VCaP (cell line): ENCODE measurements at regions not wholly inside any gene's neighbourhood (a gene's known extent, or its start where the extent isn't known, plus 50 kb on each side); places are given as distances from the start of the nearest gene placed in this dataset.
"Not testable (repeated sequence)": the region's sequence is repeated elsewhere in the genome, so short reads cannot be mapped to it uniquely, and the experiment has no call there.

Experiments
- H3K27ac ChIP-seq: fragments of 450-650 bp; 2 replicates; pipeline ENCODE4 v1.5.1; 2017
- TF ChIP-seq, protein P1 (sequence below): fragments of 450-650 bp; conservative IDR thresholded peaks from 2 replicates; pipeline ENCODE4 v1.5.1; 2017; ENCODE audit warnings: mild to moderate bottlenecking, moderate library complexity

DNA sequence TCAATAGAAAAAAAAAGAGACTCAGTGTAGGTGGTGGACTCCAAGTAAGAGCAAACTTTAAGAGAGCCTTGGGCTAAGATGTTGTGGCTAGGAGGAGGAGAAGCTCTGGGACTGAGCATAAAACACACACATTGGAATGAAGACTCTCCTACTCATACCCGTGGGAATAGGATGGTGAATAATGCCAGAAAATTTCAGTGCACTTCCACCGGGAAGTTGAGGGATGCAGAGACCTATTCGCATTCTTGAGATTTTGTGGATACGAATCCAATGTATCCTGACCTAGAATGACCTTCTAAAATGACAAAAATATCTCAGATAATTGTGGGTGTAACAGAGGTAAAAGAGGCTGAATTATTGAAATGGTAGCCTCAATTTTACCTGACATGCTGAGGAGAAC, 388.7 kb upstream of the SGO1 start:
- H3K27ac ChIP-seq = no peak overlapping the region
- TF ChIP-seq, protein P1, sequence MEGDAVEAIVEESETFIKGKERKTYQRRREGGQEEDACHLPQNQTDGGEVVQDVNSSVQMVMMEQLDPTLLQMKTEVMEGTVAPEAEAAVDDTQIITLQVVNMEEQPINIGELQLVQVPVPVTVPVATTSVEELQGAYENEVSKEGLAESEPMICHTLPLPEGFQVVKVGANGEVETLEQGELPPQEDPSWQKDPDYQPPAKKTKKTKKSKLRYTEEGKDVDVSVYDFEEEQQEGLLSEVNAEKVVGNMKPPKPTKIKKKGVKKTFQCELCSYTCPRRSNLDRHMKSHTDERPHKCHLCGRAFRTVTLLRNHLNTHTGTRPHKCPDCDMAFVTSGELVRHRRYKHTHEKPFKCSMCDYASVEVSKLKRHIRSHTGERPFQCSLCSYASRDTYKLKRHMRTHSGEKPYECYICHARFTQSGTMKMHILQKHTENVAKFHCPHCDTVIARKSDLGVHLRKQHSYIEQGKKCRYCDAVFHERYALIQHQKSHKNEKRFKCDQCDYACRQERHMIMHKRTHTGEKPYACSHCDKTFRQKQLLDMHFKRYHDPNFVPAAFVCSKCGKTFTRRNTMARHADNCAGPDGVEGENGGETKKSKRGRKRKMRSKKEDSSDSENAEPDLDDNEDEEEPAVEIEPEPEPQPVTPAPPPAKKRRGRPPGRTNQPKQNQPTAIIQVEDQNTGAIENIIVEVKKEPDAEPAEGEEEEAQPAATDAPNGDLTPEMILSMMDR = no peak

DNA sequence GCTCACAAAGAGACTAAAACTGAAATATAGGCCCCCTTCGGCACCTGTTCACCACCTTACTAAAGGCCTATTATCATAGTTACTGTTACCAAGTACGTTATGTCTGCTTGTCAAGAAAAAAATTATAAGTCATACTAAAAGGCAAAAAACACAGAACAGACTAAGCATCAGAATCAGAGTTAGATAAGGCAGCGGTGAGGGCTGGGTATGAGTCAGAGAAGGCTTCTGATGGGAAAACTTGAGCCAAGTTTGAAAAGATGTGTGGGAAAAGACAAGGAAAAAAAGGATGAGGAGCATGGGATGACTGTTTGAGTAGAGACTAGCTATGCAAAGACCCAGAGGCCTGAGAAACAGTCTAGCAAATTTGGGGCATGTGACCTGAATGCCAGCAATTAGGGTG, 387.2 kb upstream of the SGO1 start:
- TF ChIP-seq, protein P1 = no peak
- H3K27ac ChIP-seq = no peak overlapping the region

DNA sequence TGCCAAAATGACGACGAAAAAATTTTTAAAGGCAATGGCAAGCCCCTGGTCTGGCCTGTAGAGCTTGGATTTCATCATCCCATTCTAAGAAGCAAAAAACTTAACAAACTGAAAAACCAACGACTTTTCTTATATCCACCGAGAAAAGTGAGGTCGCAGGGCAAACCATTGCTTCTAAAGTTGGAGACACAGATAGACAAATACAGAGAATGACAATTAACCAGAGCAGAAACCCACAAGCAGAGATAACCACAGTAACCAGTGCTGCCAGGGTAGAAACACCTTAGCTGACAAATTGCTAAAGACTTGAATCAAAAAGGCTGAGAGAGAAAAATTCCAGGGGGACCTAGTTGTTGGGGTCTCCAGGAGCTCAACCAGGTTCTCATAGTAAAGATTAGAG, 386.5 kb upstream of the SGO1 start:
- TF ChIP-seq, protein P1 = no peak
- H3K27ac ChIP-seq = no peak overlapping the region

DNA sequence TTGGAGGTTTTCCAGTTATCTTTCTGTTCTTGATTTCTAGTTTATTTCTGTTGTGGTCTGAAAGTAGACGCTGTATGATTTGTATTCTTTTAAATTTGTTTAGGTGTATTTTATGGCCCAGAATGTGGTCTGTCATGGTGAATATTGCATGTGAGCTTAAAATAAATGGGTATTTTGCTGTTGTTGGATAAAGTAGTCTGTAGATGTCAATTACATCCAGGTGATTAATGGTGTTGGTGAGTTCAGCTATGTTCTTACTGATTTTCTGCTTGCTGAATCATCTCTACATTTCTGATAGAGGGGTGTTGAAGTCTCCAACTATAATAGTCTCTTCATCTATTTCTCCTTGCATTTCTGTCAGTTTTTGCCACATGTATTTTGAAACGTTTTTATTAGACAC, 383.3 kb upstream of the SGO1 start:
- H3K27ac ChIP-seq = no peak overlapping the region
- TF ChIP-seq, protein P1 = no peak

DNA sequence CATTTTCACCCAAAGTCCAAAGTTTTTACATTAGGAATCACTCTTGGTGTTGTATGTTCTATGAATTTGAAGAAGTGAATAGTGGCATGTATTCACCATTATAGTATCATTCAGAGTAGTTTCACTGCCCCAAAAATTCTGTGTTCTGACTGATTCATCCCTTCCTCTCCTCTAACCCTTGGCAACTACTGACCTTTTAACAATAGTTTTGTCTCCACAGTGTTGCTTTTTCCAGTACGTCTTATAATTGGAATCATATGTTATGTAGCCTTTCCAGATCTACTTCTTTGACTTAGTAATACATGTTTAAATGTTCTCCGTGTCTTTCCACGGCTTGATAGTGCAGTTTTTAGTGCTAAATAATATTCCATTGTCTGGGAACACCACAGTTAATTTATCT, 379.0 kb upstream of the SGO1 start:
- TF ChIP-seq, protein P1 = no peak
- H3K27ac ChIP-seq = no peak overlapping the region

DNA sequence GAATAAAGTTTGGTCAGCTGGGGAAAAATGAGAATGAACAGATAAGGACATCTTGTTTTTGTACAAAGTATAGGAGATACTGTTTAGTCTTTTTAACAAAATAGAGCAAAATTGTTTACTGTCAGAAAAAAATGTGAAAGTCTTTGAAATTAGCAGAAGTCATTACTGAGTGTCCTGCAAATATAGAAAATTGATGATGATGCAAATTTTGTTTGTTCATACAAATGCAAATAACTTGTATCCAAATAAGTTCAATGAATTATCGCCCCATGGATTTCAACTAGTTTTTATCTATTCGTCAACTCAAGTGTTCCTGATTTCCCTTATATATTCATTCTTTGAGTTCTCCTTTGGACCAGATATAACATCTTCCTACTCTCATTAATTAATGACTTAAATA, 378.0 kb upstream of the SGO1 start:
- TF ChIP-seq, protein P1 = no peak
- no peak overlapping the region for H3K27ac ChIP-seq

DNA sequence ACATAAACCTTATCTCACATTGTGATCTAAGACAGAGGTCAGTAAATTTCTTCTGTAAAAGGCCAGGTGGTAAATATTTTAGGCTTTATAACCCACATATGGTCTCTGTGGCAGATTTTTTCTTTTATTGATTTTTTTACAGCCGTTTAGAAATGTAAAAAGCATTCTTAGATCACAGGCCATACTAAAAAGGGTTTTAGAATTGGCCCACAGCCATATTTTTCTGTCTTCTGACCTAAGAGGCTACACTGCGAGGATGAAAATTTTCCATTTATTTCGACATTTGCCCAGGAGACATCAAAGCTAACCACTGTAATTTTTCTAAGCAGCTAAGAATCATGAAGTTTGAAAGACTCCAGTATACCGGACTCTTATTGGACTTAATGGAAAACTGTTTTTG, 377.2 kb upstream of the SGO1 start:
- TF ChIP-seq, protein P1 = no peak
- H3K27ac ChIP-seq = no peak overlapping the region

DNA sequence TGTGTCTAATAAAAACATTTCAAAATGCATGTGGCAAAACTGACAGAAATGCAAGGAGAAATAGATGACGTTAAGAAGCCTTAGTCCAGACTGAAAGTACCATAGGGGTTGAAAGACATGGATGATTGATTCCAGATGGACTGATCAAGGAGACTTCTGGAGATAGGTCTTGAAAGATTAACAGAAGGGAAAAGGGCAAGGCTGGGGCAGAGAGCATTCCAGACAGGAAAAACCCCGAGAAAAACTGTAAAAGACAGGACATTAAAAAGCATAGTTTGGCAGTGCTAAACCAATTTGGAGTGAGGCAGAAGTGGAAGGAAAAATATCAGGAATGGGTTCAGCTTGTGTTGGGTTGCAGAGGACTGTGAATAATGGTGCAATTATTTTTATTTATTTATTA, 375.2 kb upstream of the SGO1 start:
- TF ChIP-seq, protein P1 = no peak
- H3K27ac ChIP-seq = no peak overlapping the region

DNA sequence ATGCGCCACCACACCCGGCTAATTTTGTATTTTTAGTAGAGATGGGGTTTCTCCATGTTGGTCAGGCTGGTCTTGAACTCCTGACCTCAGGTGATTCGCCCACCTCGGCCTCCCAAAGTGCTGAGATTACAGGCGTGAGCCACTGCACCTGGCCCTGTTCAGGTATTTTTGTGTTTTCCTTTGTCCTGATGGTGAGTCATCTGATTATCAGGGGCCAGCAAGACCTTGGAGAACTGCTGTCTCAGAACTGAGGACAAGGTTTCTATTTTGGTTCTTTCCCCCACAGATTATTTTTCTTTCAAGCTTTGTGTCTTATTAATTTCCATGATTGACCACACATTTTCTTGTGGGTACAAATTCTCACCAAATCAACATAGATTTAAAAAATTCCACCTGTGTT, 374.4 kb upstream of the SGO1 start:
- H3K27ac ChIP-seq = not testable (repeated sequence)
